OCI-LY7 (cell line): ENCODE measurements at regions not wholly inside any gene's neighbourhood (a gene's known extent, or its start where the extent isn't known, plus 50 kb on each side); places are given as distances from the start of the nearest gene placed in this dataset.

Experiments used
- BruUV-seq: library from RNA; stranded (reverse); fragments of 400-500 nt; replicated peaks from 2 replicates; lab custom pipeline; 2021; lab: Mats Ljungman, UMichigan
- CTCF ChIA-PET: fragments of 300-600 bp; sonication (Branson Sonifier 250); formaldehyde crosslinking; loops from one replicate; lab custom pipeline; 2022; ENCODE audit warnings: antibody characterized with exemption; ENCODE audit not compliant: unreplicated experiment; lab: Charles Lee
- POLR2A ChIA-PET: fragments of 300-600 bp; sonication (Branson Sonifier 250); formaldehyde crosslinking; loops from one replicate; lab custom pipeline; 2022; ENCODE audit warnings: antibody characterized with exemption; lab: Charles Lee
- DNase-seq: peaks from one replicate; pipeline ENCODE4 v3.0.0-alpha.2; 2015; ENCODE audit warnings: low spot score
- H2AFZ ChIP-seq: fragments of 200-600 bp; sonication (generic), shearing (Covaris generic); 2 replicates; pipeline ENCODE4 v1.6.1; 2014; ENCODE audit warnings: mild to moderate bottlenecking, antibody characterized with exemption, low read length, moderate library complexity
- H3K27ac ChIP-seq: fragments of 200-600 bp; sonication (generic); 2 replicates; pipeline ENCODE4 v1.5.1; 2014; ENCODE audit warnings: mixed run types, low read depth, mild to moderate bottlenecking, moderate library complexity, low read length, inconsistent platforms; ENCODE audit not compliant: poor library complexity, severe bottlenecking
- H3K36me3 ChIP-seq: fragments of 200-600 bp; sonication (generic); 2 replicates; pipeline ENCODE4 v1.6.1; 2014; ENCODE audit warnings: mild to moderate bottlenecking, antibody characterized with exemption, low read length, moderate library complexity, mixed read lengths; ENCODE audit not compliant: insufficient read depth
- H3K4me1 ChIP-seq: fragments of 200-600 bp; sonication (generic); 2 replicates; pipeline ENCODE4 v1.5.1; 2014; ENCODE audit warnings: mild to moderate bottlenecking, low read length; ENCODE audit not compliant: insufficient read depth, poor library complexity, severe bottlenecking
- H3K4me2 ChIP-seq: fragments of 200-600 bp; sonication (generic); 2 replicates; pipeline ENCODE4 v1.6.1; 2014; ENCODE audit warnings: mild to moderate bottlenecking, low read length
- H3K4me3 ChIP-seq: fragments of 200-600 bp; sonication (generic); 2 replicates; pipeline ENCODE4 v1.5.1; 2014; ENCODE audit warnings: mild to moderate bottlenecking, low read depth, low read length; ENCODE audit not compliant: poor library complexity, severe bottlenecking
- H3K79me2 ChIP-seq: fragments of 200-600 bp; sonication (generic); 2 replicates; pipeline ENCODE4 v1.6.1; 2016; ENCODE audit warnings: low read depth, mild to moderate bottlenecking, low read length, moderate library complexity, mixed read lengths; ENCODE audit not compliant: insufficient read depth
- H3K9me2 ChIP-seq: fragments of 200-600 bp; sonication (generic); 2 replicates; pipeline ENCODE4 v1.6.1; 2016; ENCODE audit warnings: mild to moderate bottlenecking, low read length, mixed read lengths; ENCODE audit not compliant: insufficient read depth
- H3K9me3 ChIP-seq: fragments of 200-600 bp; sonication (generic); 2 replicates; pipeline ENCODE4 v1.6.1; 2014; ENCODE audit warnings: mild to moderate bottlenecking, mixed run types, low read length, mixed read lengths
- H4K20me1 ChIP-seq: fragments of 200-600 bp; sonication (generic); 2 replicates; pipeline ENCODE4 v1.6.1; 2014; ENCODE audit warnings: mild to moderate bottlenecking, antibody characterized with exemption, low read length, moderate library complexity, mixed read lengths; ENCODE audit not compliant: insufficient read depth
- CTCF ChIP-seq: fragments of 200-600 bp; sonication (generic); conservative IDR thresholded peaks from 2 replicates; pipeline ENCODE4 v1.5.1; 2014; ENCODE audit warnings: mild to moderate bottlenecking, antibody characterized with exemption, low read length, moderate library complexity, mixed read lengths
- EZH2phosphoT487 ChIP-seq: fragments of 200-600 bp; sonication (generic); IDR thresholded peaks from 2 replicates; pipeline ENCODE4 v1.6.1; 2018; ENCODE audit warnings: low read depth, borderline replicate concordance, mild to moderate bottlenecking, mixed run types, antibody characterized with exemption, low read length, moderate library complexity, mixed read lengths
- intact Hi-C: fragments of 100-400 bp; cut with micrococcal nuclease; formaldehyde crosslinking; loops from one replicate; pipeline ENCODE4 v1.10.0; 2022; ENCODE audit not compliant: unreplicated experiment

- H3K9me3 ChIP-seq = no peaks in the 10 kb centered on the region
- POLR2A ChIA-PET = no interaction called here
- no peaks in the 10 kb centered on the region for H3K9me2 ChIP-seq
- no peaks in the 10 kb centered on the region for H4K20me1 ChIP-seq
- intact Hi-C loops = no loop called here
- BruUV-seq = no TSS peak
- no peaks in the 10 kb centered on the region for H3K79me2 ChIP-seq
- H3K27ac ChIP-seq = no peak overlapping the region
- TF ChIP-seq CTCF = no peak
- no peak for TF ChIP-seq EZH2phosphoT487
- H2AFZ ChIP-seq = no peak overlapping the region
- H3K4me3 ChIP-seq = no peak overlapping the region
- no peak overlapping the region for H3K4me2 ChIP-seq
- no peaks in the 10 kb centered on the region for H3K36me3 ChIP-seq
- CTCF ChIA-PET = no interaction called here
- no peaks in the 10 kb centered on the region for H3K4me1 ChIP-seq
- DNase-seq = no peak
Measured at GRCh38 chr18:43380104-43380672, 102.9 kb upstream of the SYT4 start.

- H3K4me3 ChIP-seq = no peak overlapping the region
- DNase-seq = no peak
Measured at GRCh38 chr18:43382641-43383403, 105.5 kb upstream of the SYT4 start.

More at GRCh38 chr18:43382641-43383403, 105.5 kb upstream of the SYT4 start:
- TF ChIP-seq EZH2phosphoT487 = no peak
- TF ChIP-seq CTCF = no peak
- Histone ChIP-seq H3K4me2 (no peak overlapping the region), H3K9me3 (no peaks in the 10 kb centered on the region), H3K4me1 (no peaks in the 10 kb centered on the region), H3K9me2 (no peaks in the 10 kb centered on the region), H3K36me3 (no peaks in the 10 kb centered on the region), H2AFZ (no peak overlapping the region), H4K20me1 (no peaks in the 10 kb centered on the region), H3K27ac (no peak overlapping the region), H3K79me2 (no peaks in the 10 kb centered on the region)
- intact Hi-C loops = no loop called here
- POLR2A ChIA-PET = no interaction called here
- CTCF ChIA-PET = no interaction called here
- BruUV-seq = no TSS peak
